ENCODE measurements at regions not wholly inside any gene's neighbourhood (a gene's known extent, or its start where the extent isn't known, plus 50 kb on each side); places are given as distances from the start of the nearest gene placed in this dataset.

- DNase-seq, result no peak
These were observed 53.1 kb upstream of the ZNF648 start for GRCh38 chr1:182114627-182115023.

GRCh38 chr1:182113879-182114626 lies 52.5 kb upstream of the ZNF648 start:
- DNase-seq, result no peak

GRCh38 chr1:182111496-182111895 lies 50.0 kb upstream of the ZNF648 start:
- no peak for DNase-seq
